KMS-11 (cell line): ENCODE measurements at regions not wholly inside any gene's neighbourhood (a gene's known extent, or its start where the extent isn't known, plus 50 kb on each side); places are given as distances from the start of the nearest gene placed in this dataset.

ENCODE experiments used
- H2AFZ ChIP-seq: fragments of 200-600 bp; sonication (generic); 2 replicates; pipeline ENCODE4 v1.6.1; 2016; ENCODE audit warnings: antibody characterized with exemption, mixed run types, low read depth
- H3K27ac ChIP-seq: fragments of 200-600 bp; sonication (generic); 2 replicates; pipeline ENCODE4 v1.6.1; 2016; ENCODE audit warnings: mild to moderate bottlenecking, mixed run types
- H3K27me3 ChIP-seq: fragments of 200-600 bp; sonication (generic); 2 replicates; pipeline ENCODE4 v1.6.1; 2017; ENCODE audit warnings: mild to moderate bottlenecking, low read depth, mixed run types, moderate library complexity; ENCODE audit not compliant: insufficient read depth
- H3K36me3 ChIP-seq: fragments of 200-600 bp; sonication (generic); 2 replicates; pipeline ENCODE4 v1.6.1; 2017; ENCODE audit warnings: mild to moderate bottlenecking, mixed run types; ENCODE audit not compliant: insufficient read depth
- H3K4me1 ChIP-seq: fragments of 200-600 bp; sonication (generic); 2 replicates; pipeline ENCODE4 v1.6.1; 2016; ENCODE audit warnings: mild to moderate bottlenecking, low read depth, mixed run types; ENCODE audit not compliant: poor library complexity, severe bottlenecking
- H3K4me2 ChIP-seq: fragments of 200-600 bp; sonication (generic); 2 replicates; pipeline ENCODE4 v1.7.0; 2016; ENCODE audit warnings: mild to moderate bottlenecking, mixed run types
- H3K4me3 ChIP-seq: fragments of 200-600 bp; sonication (generic); IDR thresholded peaks from 2 replicates; pipeline ENCODE4 v1.6.1; 2017; ENCODE audit warnings: low read depth, low read length, mixed read lengths; ENCODE audit not compliant: insufficient read depth
- H3K79me2 ChIP-seq: fragments of 200-600 bp; sonication (generic); 2 replicates; pipeline ENCODE4 v1.6.1; 2016; ENCODE audit warnings: low read depth, mixed run types; ENCODE audit not compliant: insufficient read depth
- H3K9ac ChIP-seq: fragments of 200-600 bp; sonication (generic); 2 replicates; pipeline ENCODE4 v1.6.1; 2016; ENCODE audit warnings: mild to moderate bottlenecking, mixed run types
- H4K20me1 ChIP-seq: fragments of 200-600 bp; sonication (generic); 2 replicates; pipeline ENCODE4 v1.6.1; 2016; ENCODE audit warnings: mild to moderate bottlenecking, mixed run types; ENCODE audit not compliant: insufficient read depth
- TF ChIP-seq, protein P1 (sequence below): fragments of 200-600 bp; sonication (generic); conservative IDR thresholded peaks from 2 replicates; pipeline ENCODE4 v1.6.1; 2017; ENCODE audit warnings: low read depth, mild to moderate bottlenecking, antibody characterized with exemption, low read length, moderate library complexity, mixed read lengths

DNA sequence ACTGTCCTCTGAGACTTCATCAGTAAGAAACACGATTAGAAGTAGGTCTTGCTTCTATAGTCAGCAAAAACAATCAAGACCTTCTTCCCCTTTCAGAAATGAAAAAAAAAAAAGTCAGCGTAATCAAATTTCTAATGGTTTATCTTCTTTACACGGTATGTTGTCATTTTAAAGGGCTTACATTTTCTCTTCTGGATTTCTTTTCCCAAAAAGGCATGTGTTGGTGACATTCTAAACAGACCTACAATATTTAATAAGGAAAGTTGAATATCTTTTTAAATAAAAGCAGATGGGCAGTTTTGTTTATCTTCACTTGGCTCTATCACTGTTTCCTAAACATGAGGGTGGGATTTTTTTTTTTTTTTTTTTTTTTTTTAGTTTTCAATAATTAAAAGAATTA, 197.3 kb upstream of the ADAMTS9 start:
- Histone ChIP-seq H3K4me1 (no peaks in the 10 kb centered on the region), H3K27me3 (no peaks in the 10 kb centered on the region), H2AFZ (no peak overlapping the region), H3K79me2 (no peaks in the 10 kb centered on the region), H4K20me1 (no peaks in the 10 kb centered on the region), H3K4me2 (no peak overlapping the region), H3K9ac (no peak overlapping the region), H3K36me3 (no peaks in the 10 kb centered on the region), H3K4me3 (no peak overlapping the region), H3K27ac (no peak overlapping the region)
- TF ChIP-seq, protein P1, sequence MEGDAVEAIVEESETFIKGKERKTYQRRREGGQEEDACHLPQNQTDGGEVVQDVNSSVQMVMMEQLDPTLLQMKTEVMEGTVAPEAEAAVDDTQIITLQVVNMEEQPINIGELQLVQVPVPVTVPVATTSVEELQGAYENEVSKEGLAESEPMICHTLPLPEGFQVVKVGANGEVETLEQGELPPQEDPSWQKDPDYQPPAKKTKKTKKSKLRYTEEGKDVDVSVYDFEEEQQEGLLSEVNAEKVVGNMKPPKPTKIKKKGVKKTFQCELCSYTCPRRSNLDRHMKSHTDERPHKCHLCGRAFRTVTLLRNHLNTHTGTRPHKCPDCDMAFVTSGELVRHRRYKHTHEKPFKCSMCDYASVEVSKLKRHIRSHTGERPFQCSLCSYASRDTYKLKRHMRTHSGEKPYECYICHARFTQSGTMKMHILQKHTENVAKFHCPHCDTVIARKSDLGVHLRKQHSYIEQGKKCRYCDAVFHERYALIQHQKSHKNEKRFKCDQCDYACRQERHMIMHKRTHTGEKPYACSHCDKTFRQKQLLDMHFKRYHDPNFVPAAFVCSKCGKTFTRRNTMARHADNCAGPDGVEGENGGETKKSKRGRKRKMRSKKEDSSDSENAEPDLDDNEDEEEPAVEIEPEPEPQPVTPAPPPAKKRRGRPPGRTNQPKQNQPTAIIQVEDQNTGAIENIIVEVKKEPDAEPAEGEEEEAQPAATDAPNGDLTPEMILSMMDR = no peak

GRCh38 chr3:64884536-64884935, 196.7 kb upstream of the ADAMTS9 start:
- no peak overlapping the region for H3K9ac ChIP-seq
- no peaks in the 10 kb centered on the region for H3K4me1 ChIP-seq
- H3K79me2 ChIP-seq = no peaks in the 10 kb centered on the region
- no peak overlapping the region for H3K27ac ChIP-seq
- H3K27me3 ChIP-seq = no peaks in the 10 kb centered on the region
- TF ChIP-seq, protein P1 = no peak
- no peak overlapping the region for H3K4me2 ChIP-seq
- H3K4me3 ChIP-seq = no peak overlapping the region
- no peaks in the 10 kb centered on the region for H4K20me1 ChIP-seq
- H3K36me3 ChIP-seq = no peaks in the 10 kb centered on the region
- H2AFZ ChIP-seq = no peak overlapping the region

DNA sequence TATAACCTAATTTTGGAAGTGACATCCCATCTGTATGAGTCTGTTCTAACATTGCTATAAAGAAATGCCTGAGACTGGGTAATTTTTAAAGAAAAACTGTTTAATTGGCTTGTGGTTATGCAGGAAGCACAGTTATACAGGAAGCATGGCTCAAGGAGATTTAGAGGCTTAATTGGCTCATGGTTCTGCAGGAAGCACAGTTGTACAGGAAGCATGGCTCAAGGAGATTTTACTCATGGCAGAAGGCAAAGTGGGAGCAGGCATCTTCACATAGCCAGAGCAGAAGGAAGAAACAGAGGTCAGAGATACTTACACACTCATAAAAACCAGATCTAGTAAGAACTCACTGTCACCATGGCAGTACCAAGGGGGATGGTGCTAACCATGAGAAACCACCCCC, 193.1 kb upstream of the ADAMTS9 start:
- H3K4me3 ChIP-seq = no peak overlapping the region
- no peak overlapping the region for H3K4me2 ChIP-seq
- H3K4me1 ChIP-seq = no peaks in the 10 kb centered on the region
- H3K79me2 ChIP-seq = no peaks in the 10 kb centered on the region
- no peaks in the 10 kb centered on the region for H3K27me3 ChIP-seq
- H3K9ac ChIP-seq = no peak overlapping the region
- TF ChIP-seq, protein P1 = no peak
- no peak overlapping the region for H3K27ac ChIP-seq
- H3K36me3 ChIP-seq = no peaks in the 10 kb centered on the region
- H2AFZ ChIP-seq = no peak overlapping the region
- no peaks in the 10 kb centered on the region for H4K20me1 ChIP-seq

GRCh38 chr3:64878362-64878761, 190.6 kb upstream of the ADAMTS9 start:
- TF ChIP-seq, protein P1 = no peak
- no peaks in the 10 kb centered on the region for H3K4me1 ChIP-seq
- H2AFZ ChIP-seq = no peak overlapping the region
- H3K9ac ChIP-seq = no peak overlapping the region
- no peak overlapping the region for H3K4me3 ChIP-seq
- no peaks in the 10 kb centered on the region for H3K79me2 ChIP-seq
- no peak overlapping the region for H3K27ac ChIP-seq
- H3K4me2 ChIP-seq = no peak overlapping the region
- H3K36me3 ChIP-seq = no peaks in the 10 kb centered on the region
- H3K27me3 ChIP-seq = no peaks in the 10 kb centered on the region
- H4K20me1 ChIP-seq = no peaks in the 10 kb centered on the region
